ENCODE measurements at regions not wholly inside any gene's neighbourhood (a gene's known extent, or its start where the extent isn't known, plus 50 kb on each side); places are given as distances from the start of the nearest gene placed in this dataset.

GRCh38 chr2:64296140-64296480 is 151.9 kb upstream of the PELI1 start:
- H3K4me3 ChIP-seq (replicated peaks in 1 of 2; ENCODE audit: low read depth in 2 of 2, low read length in 2 of 2): no peak overlapping the region
- TF ChIP-seq CTCF (IDR thresholded peaks at IDR 0.05; ENCODE audit: low read depth, low read length): no peak
- no peak for DNase-seq (ENCODE audit: low read depth in 2 of 2)

- H3K4me3 ChIP-seq (replicated peaks in 1 of 2; ENCODE audit: low read depth in 2 of 2, low read length in 2 of 2): no peak overlapping the region
- no peak for DNase-seq (ENCODE audit: low read depth in 2 of 2)
- no peak for TF ChIP-seq CTCF (IDR thresholded peaks at IDR 0.05; ENCODE audit: low read depth, low read length)
Observed at GRCh38 chr2:64296695-64297346, 152.6 kb upstream of the PELI1 start.

GRCh38 chr2:64298161-64298560 is 153.9 kb upstream of the PELI1 start:
- no peak for TF ChIP-seq CTCF (IDR thresholded peaks at IDR 0.05; ENCODE audit: low read depth, low read length)
- no peak for DNase-seq (ENCODE audit: low read depth in 2 of 2)
- no peak overlapping the region for H3K4me3 ChIP-seq (replicated peaks in 1 of 2; ENCODE audit: low read depth in 2 of 2, low read length in 2 of 2)

GRCh38 chr2:64300066-64300465 is 153.9 kb upstream of the LGALSL start:
- no peak for TF ChIP-seq CTCF (IDR thresholded peaks at IDR 0.05; ENCODE audit: low read depth, low read length)
- no peak overlapping the region for H3K4me3 ChIP-seq (replicated peaks in 1 of 2; ENCODE audit: low read depth in 2 of 2, low read length in 2 of 2)
- DNase-seq (ENCODE audit: low read depth in 2 of 2): no peak

GRCh38 chr2:64303250-64303649 is 150.7 kb upstream of the LGALSL start:
- DNase-seq (ENCODE audit: low read depth in 2 of 2): no peak
- TF ChIP-seq CTCF (IDR thresholded peaks at IDR 0.05; ENCODE audit: low read depth, low read length): no peak

GRCh38 chr2:64307421-64307820 is 146.5 kb upstream of the LGALSL start:
- no peak for DNase-seq (ENCODE audit: low read depth in 2 of 2)
- no peak overlapping the region for H3K4me3 ChIP-seq (replicated peaks in 1 of 2; ENCODE audit: low read depth in 2 of 2, low read length in 2 of 2)
- TF ChIP-seq CTCF (IDR thresholded peaks at IDR 0.05; ENCODE audit: low read depth, low read length): no peak

More at GRCh38 chr2:64303250-64303649, 150.7 kb upstream of the LGALSL start:
- no peak overlapping the region for H3K4me3 ChIP-seq (replicated peaks in 1 of 2; ENCODE audit: low read depth in 2 of 2, low read length in 2 of 2)
